ENCODE measurements at regions not wholly inside any gene's neighbourhood (a gene's known extent, or its start where the extent isn't known, plus 50 kb on each side); places are given as distances from the start of the nearest gene placed in this dataset.

DNA sequence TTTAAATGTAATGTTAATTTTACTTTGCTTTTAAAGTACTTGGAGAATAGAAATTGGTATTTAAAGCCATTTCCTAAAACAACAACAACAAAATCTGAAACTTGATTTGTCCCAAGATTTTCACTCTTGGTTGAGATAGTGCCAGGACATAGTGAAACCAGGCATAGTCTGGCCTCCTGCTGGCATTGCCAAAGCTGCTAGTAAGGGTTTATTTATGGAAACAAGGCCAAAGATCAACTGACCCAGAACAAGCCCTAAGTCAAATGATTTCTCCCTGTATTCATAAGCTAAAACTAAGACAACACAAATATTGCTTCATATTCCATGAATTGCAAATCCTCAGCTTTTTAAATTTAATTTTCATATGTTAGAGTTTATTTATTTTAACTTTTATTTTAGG lies 227.5 kb upstream of the FGF13 start:
- no peak for TF ChIP-seq POLR2AphosphoS5 (IDR thresholded peaks at IDR 0.05; ENCODE audit: low read depth, low read length)
- no peak for TF ChIP-seq TAF1 (IDR thresholded peaks at IDR 0.05; ENCODE audit: borderline replicate concordance, low read depth, low read length)
